Right lobe of liver (tissue), 6 donors: ENCODE measurements at regions not wholly inside any gene's neighbourhood (a gene's known extent, or its start where the extent isn't known, plus 50 kb on each side); places are given as distances from the start of the nearest gene placed in this dataset.

ENCODE experiments used
- ATAC-seq, 4 donors: fragments of 200-7000 bp; cut with Tn5 transposase; one replicate each; pipeline ENCODE4 v1.9.1; 2020; ENCODE audit warnings: mild to moderate bottlenecking in 4 of 4, moderate library complexity in 4 of 4
- DNase-seq, 3 donors: peaks; one replicate each; pipeline ENCODE4 v3.0.0-alpha.2; 2020
- H3K27ac ChIP-seq, 3 donors: fragments of 200-600 bp; one replicate each; pipeline ENCODE4 v1.8.0; 2022
- H3K27me3 ChIP-seq, 2 donors: fragments of 200-600 bp; one replicate each; pipeline ENCODE4 v1.8.0; 2022
- H3K36me3 ChIP-seq, 4 donors: fragments of 200-600 bp; sonication (generic) in 1 of 4; one replicate each; pipeline versions ENCODE4 v1.5.1 to v1.8.0; 2017 to 2022; ENCODE audit warnings: control low read depth in 1 of 4
- H3K4me1 ChIP-seq, 4 donors: fragments of 200-600 bp; sonication (generic) in 1 of 4; one replicate each; pipeline versions ENCODE4 v1.5.1 to v1.8.0; 2017 to 2022; ENCODE audit warnings: control low read depth in 1 of 4
- H3K4me3 ChIP-seq, 3 donors: fragments of 200-600 bp; one replicate each; pipeline ENCODE4 v1.8.0; 2022
- H3K9me3 ChIP-seq, 4 donors: fragments of 200-600 bp; sonication (generic) in 1 of 4; one replicate each; pipeline versions ENCODE4 v1.5.1 to v1.8.0; 2017 to 2022; ENCODE audit warnings: control low read depth in 1 of 4
- POLR2A ChIP-seq: fragments of 450-650 bp; IDR thresholded peaks from one replicate; pipeline ENCODE4 v1.6.1; 2017; ENCODE audit warnings: antibody characterized with exemption, mild to moderate bottlenecking
- WGBS: methylation state at CpG from one replicate; pipeline ENCODE4 v1.1.6; 2018; ENCODE audit warnings: low coverage, low lambda C conversion rate; ENCODE audit not compliant: insufficient coverage; ENCODE audit errors: missing lambda C conversion rate; 5-methylcytosine and 5-hydroxymethylcytosine counted together
- intact Hi-C, 2 donors: fragments of 100-400 bp; cut with DNase I; formaldehyde crosslinking; loops; one replicate each; pipeline versions ENCODE4 v1.11.2 to v1.14.1; 2022
- TF ChIP-seq, protein P1 (sequence below), 4 donors: fragments of 200-600 bp in 3 of 4; fragments of 450-650 bp in 1 of 4; IDR thresholded peaks; one replicate each; pipeline versions ENCODE4 v1.5.1 to v1.8.0; 2016 to 2022; ENCODE audit warnings: antibody characterized with exemption in 4 of 4, mild to moderate bottlenecking in 2 of 4
- donor health status: DM: no; HTN: yes; CAD: no.
- donor health status: DM: no; HTN: no; CAD: no.
- donor health status: DM: no; HTN: no; CAD: no.
- donor health status: DM: no; HTN: yes; CAD: no.
- donor health status: DM: no; HTN: yes; CAD: no.

DNA sequence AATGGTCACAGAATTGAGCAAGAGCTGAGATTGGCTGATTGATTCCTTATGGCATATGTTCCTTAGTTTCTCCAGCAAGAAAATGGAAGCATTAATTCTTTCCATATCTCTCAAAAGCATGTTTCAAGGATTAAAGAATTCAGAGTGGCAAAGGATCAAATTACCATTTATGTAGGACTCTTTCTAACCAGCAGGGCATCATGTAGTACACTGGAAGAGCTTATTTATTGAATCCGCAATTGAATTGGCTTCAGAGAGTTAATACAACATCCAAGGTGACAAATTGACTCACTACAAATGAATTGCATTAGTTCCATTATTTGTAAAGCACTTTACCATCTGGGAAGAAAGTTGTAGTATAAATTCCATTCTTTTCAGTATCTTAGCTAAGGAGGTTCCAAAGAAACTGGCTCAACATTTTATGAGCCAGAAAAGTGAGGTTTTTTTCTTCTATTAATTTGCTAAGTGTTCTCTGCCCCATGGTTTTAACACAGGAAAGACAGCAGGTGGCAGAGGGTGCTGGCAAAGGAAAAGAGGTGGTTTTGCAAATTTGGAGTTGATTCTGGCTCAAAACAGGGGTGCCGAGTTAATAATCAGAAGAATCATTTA is 409.9 kb downstream of the MTX2 start:
- ATAC-seq (no peak), DNase-seq (no peak)
- Histone ChIP-seq H3K36me3 (no peaks in the 10 kb centered on the region), H3K4me1 (no peaks in the 10 kb centered on the region), H3K4me3 (no peak overlapping the region), H3K27ac (no peak overlapping the region), H3K9me3 (no peaks in the 10 kb centered on the region), H3K27me3 (no peaks in the 10 kb centered on the region)
- TF ChIP-seq, protein P1, sequence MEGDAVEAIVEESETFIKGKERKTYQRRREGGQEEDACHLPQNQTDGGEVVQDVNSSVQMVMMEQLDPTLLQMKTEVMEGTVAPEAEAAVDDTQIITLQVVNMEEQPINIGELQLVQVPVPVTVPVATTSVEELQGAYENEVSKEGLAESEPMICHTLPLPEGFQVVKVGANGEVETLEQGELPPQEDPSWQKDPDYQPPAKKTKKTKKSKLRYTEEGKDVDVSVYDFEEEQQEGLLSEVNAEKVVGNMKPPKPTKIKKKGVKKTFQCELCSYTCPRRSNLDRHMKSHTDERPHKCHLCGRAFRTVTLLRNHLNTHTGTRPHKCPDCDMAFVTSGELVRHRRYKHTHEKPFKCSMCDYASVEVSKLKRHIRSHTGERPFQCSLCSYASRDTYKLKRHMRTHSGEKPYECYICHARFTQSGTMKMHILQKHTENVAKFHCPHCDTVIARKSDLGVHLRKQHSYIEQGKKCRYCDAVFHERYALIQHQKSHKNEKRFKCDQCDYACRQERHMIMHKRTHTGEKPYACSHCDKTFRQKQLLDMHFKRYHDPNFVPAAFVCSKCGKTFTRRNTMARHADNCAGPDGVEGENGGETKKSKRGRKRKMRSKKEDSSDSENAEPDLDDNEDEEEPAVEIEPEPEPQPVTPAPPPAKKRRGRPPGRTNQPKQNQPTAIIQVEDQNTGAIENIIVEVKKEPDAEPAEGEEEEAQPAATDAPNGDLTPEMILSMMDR (IDR thresholded peaks at IDR 0.05), result peak in 1 of 4 donors; percentile 7
- TF ChIP-seq POLR2A, result no peak
- intact Hi-C loops, result loop anchor here in 1 of 2 donors (10.0 kb wide), 1 partner anchor 136 kb away; no protein-coding TSS in a partner anchor
- 50% methylated on average over 2 of the region's 2 CpGs for WGBS

DNA sequence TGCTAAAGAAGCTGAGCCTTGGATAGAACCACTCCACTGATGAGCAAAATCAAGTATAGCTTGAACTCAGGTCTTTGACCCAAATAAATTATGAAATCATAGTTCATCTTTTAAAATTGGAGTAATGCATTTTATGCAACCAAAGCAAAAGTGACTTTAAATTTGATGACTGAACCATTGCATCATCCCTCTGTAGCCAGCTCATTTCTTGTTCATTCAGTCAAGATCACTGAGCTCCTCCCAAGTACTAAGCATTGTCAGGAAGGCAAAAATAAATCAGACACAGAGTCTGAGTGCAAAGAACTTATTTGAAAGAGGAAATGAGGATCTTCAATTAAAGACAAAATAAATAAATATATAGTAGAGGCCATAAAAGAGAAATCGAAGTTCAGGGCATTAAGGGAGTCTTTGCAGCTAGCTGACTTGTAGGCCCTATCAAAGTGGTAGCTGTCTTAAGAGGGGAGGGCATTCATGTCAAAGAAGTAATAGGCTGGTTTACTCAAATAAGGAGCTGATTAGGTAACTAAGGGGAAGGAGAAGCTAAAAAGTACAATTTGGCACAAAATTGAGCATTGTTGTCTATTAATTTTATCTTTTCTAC is 411.8 kb downstream of the MTX2 start:
- Histone ChIP-seq H3K27ac (no peak overlapping the region), H3K4me3 (no peak overlapping the region), H3K27me3 (peaks cover 0 to 4% of the 10 kb centered on the region in 2 donors), H3K9me3 (no peaks in the 10 kb centered on the region), H3K4me1 (no peaks in the 10 kb centered on the region), H3K36me3 (no peaks in the 10 kb centered on the region)
- 60% methylated on average over 1 of the region's 1 CpG for WGBS
- no peak for DNase-seq
- intact Hi-C loops, result no loop called here
- ATAC-seq, result no peak
- TF ChIP-seq POLR2A, result no peak
- TF ChIP-seq, protein P1 (IDR thresholded peaks at IDR 0.05), result no peak

DNA sequence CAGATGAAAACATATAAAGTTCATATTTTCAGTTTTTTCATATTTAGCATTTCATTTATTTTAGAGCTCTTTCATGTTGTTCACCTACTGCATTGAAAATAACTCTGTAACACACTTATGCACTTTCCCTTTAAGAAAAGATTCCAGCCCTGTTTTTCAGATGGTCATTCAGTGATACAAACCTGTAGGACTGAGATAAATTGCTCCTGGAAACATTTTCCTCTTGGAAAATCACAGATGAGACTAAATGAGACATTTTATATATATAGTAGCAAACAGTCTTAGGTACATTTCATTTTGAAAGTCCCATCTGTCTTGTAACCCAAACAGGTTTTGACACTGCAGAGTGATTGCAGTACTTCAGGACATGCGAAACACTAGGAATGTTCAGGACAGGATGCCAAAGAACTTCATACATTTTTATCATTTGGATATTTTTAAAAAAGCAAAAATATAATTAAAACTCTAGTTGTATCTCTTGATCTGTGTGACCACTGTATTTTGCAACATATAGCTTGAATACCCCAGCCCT is 412.4 kb downstream of the MTX2 start:
- intact Hi-C loops, result no loop called here
- DNase-seq (no peak), ATAC-seq (no peak)
- TF ChIP-seq POLR2A, result no peak
- TF ChIP-seq, protein P1 (IDR thresholded peaks at IDR 0.05), result no peak
- Histone ChIP-seq H3K4me1 (no peaks in the 10 kb centered on the region), H3K4me3 (no peak overlapping the region), H3K9me3 (no peaks in the 10 kb centered on the region), H3K27me3 (peaks cover 0 to 4% of the 10 kb centered on the region in 2 donors), H3K27ac (no peak overlapping the region), H3K36me3 (no peaks in the 10 kb centered on the region)
- WGBS, result 43% methylated on average over 1 of the region's 1 CpG

DNA sequence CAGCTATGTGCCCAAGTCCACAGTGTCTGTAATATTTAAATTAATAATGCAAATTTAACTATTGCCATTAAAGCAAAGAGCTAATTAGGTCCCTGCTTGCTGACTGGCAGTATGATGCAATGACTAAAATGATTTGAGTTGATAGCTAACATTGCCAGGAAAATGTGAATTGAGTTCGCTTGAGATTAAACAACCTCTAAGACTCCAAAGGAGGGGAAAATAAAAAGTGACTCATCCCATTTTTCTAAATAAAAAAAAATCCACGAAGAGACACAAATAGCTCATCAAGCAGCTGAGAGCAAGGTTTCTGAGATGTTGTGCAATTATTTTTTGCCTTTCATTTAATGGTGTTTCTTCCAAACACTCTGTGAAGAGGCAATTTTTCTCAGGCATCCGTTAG is 413.0 kb downstream of the MTX2 start:
- 47% methylated on average over 3 of the region's 3 CpGs for WGBS
- Histone ChIP-seq H3K4me1 (no peaks in the 10 kb centered on the region), H3K27me3 (peaks cover 0 to 4% of the 10 kb centered on the region in 2 donors), H3K9me3 (no peaks in the 10 kb centered on the region), H3K36me3 (no peaks in the 10 kb centered on the region), H3K27ac (no peak overlapping the region), H3K4me3 (no peak overlapping the region)
- intact Hi-C loops, result no loop called here
- ATAC-seq (no peak), DNase-seq (no peak)
- no peak for TF ChIP-seq POLR2A
- TF ChIP-seq, protein P1 (IDR thresholded peaks at IDR 0.05), result no peak
